ENCODE measurements at regions not wholly inside any gene's neighbourhood (a gene's known extent, or its start where the extent isn't known, plus 50 kb on each side); places are given as distances from the start of the nearest gene placed in this dataset.

- TF ChIP-seq CTCF (IDR thresholded peaks at IDR 0.05) (no peak), POLR2A (IDR thresholded peaks at IDR 0.05) (no peak)
Measured at GRCh38 chr7:24349339-24349738, 65.3 kb downstream of the NPY start.
